HepG2 (cell line): ENCODE measurements at regions not wholly inside any gene's neighbourhood (a gene's known extent, or its start where the extent isn't known, plus 50 kb on each side); places are given as distances from the start of the nearest gene placed in this dataset.
A peak's percentile ranks its signal among the peaks of the same experiment; 100 is the strongest.

Source experiments
- ATAC-seq: fragments of 200-7000 bp; cut with Tn5 transposase; 3 replicates; pipeline ENCODE4 v1.9.1; 2020; ENCODE audit warnings: mild to moderate bottlenecking, moderate library complexity
- BruUV-seq: library from RNA; stranded (reverse); fragments of 400-500 nt; replicated peaks from 2 replicates; lab custom pipeline; 2021; lab: Mats Ljungman, UMichigan
- CTCF ChIA-PET: fragments of 300-600 bp; formaldehyde crosslinking; extraction: SDS; loops from one replicate; lab custom pipeline; 2021; ENCODE audit warnings: low total read pairs, inconsistent platforms, low intra/inter-chr PET ratio; lab: Yijun Ruan, JAX
- POLR2A ChIA-PET: fragments of 350-600 bp; sonication (Branson Sonifier 250); formaldehyde crosslinking; loops from one replicate; lab custom pipeline; 2020; ENCODE audit warnings: antibody characterized with exemption, inconsistent platforms; lab: Yijun Ruan, JAX
- DNase-seq: peaks from one replicate; pipeline ENCODE4 v3.0.0-alpha.2; 2015; ENCODE audit warnings: low spot score
- FAIRE-seq: peaks from 3 replicates; lab custom pipeline; 2011; peaks lifted over from hg19 to GRCh38; lab: Jason Lieb, UNC
- H2AFZ ChIP-seq: one replicate; pipeline ENCODE4 v1.6.1; 2011; ENCODE audit warnings: low read length, inconsistent platforms
- H3K27ac ChIP-seq: fragments of 300-600 bp; 3 replicates; pipeline ENCODE4 v1.8.0; 2011; ENCODE audit warnings: mixed run types, mild to moderate bottlenecking, mixed read lengths, low read length, inconsistent platforms; ENCODE audit not compliant: insufficient read depth; ENCODE audit errors: extremely low read length
- H3K27me3 ChIP-seq, 2 experiments: fragments of 200-600 bp in 1 of 2; 2 replicates in 1 of 2; 3 replicates in 1 of 2; pipeline versions ENCODE4 v1.6.0 to v1.8.0; 2011; ENCODE audit warnings: low read length in 2 of 2, mild to moderate bottlenecking in 2 of 2, moderate library complexity in 2 of 2, inconsistent platforms in 1 of 2; ENCODE audit not compliant: insufficient read depth in 2 of 2, control insufficient read depth in 1 of 2
- H3K36me3 ChIP-seq, 2 experiments: fragments of 200-600 bp in 1 of 2; replicated peaks in 1 of 2; 2 replicates in 1 of 2; 3 replicates in 1 of 2; pipeline versions ENCODE4 v1.5.1 to v1.8.0; 2011; ENCODE audit warnings: low read length in 2 of 2, inconsistent platforms in 1 of 2; ENCODE audit not compliant: insufficient read depth in 2 of 2, control insufficient read depth in 1 of 2
- H3K4me1 ChIP-seq: 2 replicates; pipeline ENCODE4 v1.5.1; 2012; ENCODE audit warnings: low read length, inconsistent platforms; ENCODE audit not compliant: insufficient read depth
- H3K4me2 ChIP-seq: 2 replicates; pipeline ENCODE4 v1.6.0; 2011; ENCODE audit warnings: low read depth, low read length, inconsistent platforms
- H3K4me3 ChIP-seq, 3 experiments: fragments of 200-600 bp in 1 of 3; sonication (generic), shearing (Covaris generic) in 1 of 3; replicated peaks in 1 of 3; 2 replicates each; pipeline ENCODE4 v1.5.1; 2011 to 2016; ENCODE audit warnings: low read length in 3 of 3, inconsistent platforms in 2 of 3, low read depth in 2 of 3, mild to moderate bottlenecking in 2 of 3, control low read depth in 1 of 3, mixed read lengths in 1 of 3; ENCODE audit not compliant: insufficient read depth in 1 of 3
- H3K79me2 ChIP-seq: one replicate; pipeline ENCODE4 v1.6.1; 2011; ENCODE audit warnings: low read length, inconsistent platforms; ENCODE audit not compliant: insufficient read depth
- H3K9ac ChIP-seq: 2 replicates; pipeline ENCODE4 v1.6.0; 2011; ENCODE audit warnings: mild to moderate bottlenecking, low read depth, low read length, inconsistent platforms; ENCODE audit not compliant: insufficient read depth
- H3K9me3 ChIP-seq: 2 replicates; pipeline ENCODE4 v1.5.1; 2012; ENCODE audit warnings: mild to moderate bottlenecking, low read length
- H4K20me1 ChIP-seq: 2 replicates; pipeline ENCODE4 v1.6.0; 2011; ENCODE audit warnings: inconsistent platforms, mild to moderate bottlenecking, low read length, moderate library complexity; ENCODE audit not compliant: insufficient read depth
- HNF4A ChIP-seq: sonication (generic); formaldehyde crosslinking; IDR thresholded peaks from 2 replicates; pipeline ENCODE4 v1.4.0; 2020; ENCODE audit warnings: missing genetic modification reagents
- MAFF ChIP-seq: IDR thresholded peaks from 2 replicates; pipeline ENCODE4 v1.6.1; 2011; ENCODE audit warnings: low read depth, low read length, improper control_type of control experiment
- MAFK ChIP-seq, 2 experiments: IDR thresholded peaks in 1 of 2; conservative IDR thresholded peaks in 1 of 2; 2 replicates each; pipeline ENCODE4 v1.6.1; 2011; ENCODE audit warnings: improper control_type of control experiment in 2 of 2, low read length in 2 of 2
- RAD21 ChIP-seq: fragments of 450-650 bp; formaldehyde crosslinking; IDR thresholded peaks from 2 replicates; pipeline ENCODE4 v1.5.0; 2020; ENCODE audit warnings: mild to moderate bottlenecking
- TAF15 ChIP-seq: fragments of 200-400 bp; formaldehyde crosslinking; IDR thresholded peaks from one replicate; pipeline ENCODE4 v1.6.1; 2018; ENCODE audit warnings: mild to moderate bottlenecking, low read depth, low read length; ENCODE audit not compliant: poor library complexity, severe bottlenecking
- WGBS: methylation state at CpG from one replicate; pipeline ENCODE4 v1.1.6; 2017; ENCODE audit warnings: low lambda C conversion rate; 5-methylcytosine and 5-hydroxymethylcytosine counted together
- in situ Hi-C: cut with HindIII; loops from 2 replicates; pipeline ENCODE4 v1.10.0; 2017; ENCODE audit warnings: low pct_unique_long_range_greater_than_20kb; ENCODE audit not compliant: extremely low pct_ligation_motif_present
- intact Hi-C: fragments of 100-400 bp; cut with micrococcal nuclease; formaldehyde crosslinking; loops from one replicate; pipeline ENCODE4 v1.10.0; 2022; ENCODE audit not compliant: unreplicated experiment

DNA sequence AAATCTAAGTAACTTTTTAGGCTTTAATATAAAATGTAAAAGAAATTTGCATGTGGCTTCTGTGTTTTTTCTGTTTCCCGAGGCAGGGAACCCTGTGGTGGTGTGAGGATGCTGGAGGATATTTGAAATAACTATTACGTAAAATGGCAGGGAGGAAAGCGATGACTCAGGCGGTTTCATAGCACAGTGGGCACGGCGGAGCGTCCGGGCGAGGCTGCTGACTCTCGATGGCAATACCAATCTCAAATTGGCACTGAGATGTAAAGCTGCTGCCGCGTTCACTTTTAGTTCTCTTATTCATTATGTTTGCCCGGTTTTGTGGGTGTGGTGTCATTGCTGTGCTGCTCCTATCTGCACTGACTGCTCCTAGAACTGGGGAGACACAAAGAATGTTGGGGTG, 254.3 kb downstream of the THBS2 start:
- intact Hi-C loops: no loop called here
- POLR2A ChIA-PET: no interaction called here

DNA sequence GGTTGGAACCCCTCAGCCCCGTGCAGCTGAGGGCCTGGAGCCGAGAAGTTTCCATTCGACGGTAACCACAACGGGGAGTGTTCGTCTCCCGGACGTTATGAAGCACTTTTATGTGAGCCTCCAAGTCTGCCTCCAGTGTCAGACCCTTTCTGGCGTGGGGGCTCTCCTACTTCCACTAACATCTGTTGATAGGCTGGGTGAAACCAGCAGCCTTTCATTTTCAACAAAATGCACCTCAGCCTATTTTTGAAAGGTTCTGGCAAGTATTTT, 257.4 kb downstream of the THBS2 start:
- H2AFZ ChIP-seq: no peak overlapping the region
- no peak overlapping the region for H3K27ac ChIP-seq
- H3K9ac ChIP-seq: no peak overlapping the region
- H3K36me3 ChIP-seq: no peaks in the 10 kb centered on the region
- no peaks in the 10 kb centered on the region for H3K4me1 ChIP-seq
- H3K27me3 ChIP-seq: peaks cover 0 to 40% of the 10 kb centered on the region in 2 experiments; a peak in 3 of 5 replicates
- FAIRE-seq: no peak
- no TSS peak for BruUV-seq
- CTCF ChIA-PET: no interaction called here
- no peak for TF ChIP-seq TAF15
- no peak for TF ChIP-seq HNF4A (CRISPR knock-in tag)
- TF ChIP-seq, all 625 proteins: peak for 0
- WGBS: 13% methylated on average over 1 of the region's 9 CpGs
- ATAC-seq (no peak), DNase-seq (no peak)
- no peaks in the 10 kb centered on the region for H4K20me1 ChIP-seq
- intact Hi-C loops: no loop called here
- no peaks in the 10 kb centered on the region for H3K9me3 ChIP-seq
- H3K4me3 ChIP-seq: no peak overlapping the region
- no peaks in the 10 kb centered on the region for H3K79me2 ChIP-seq
- in situ Hi-C loops: no loop called here
- POLR2A ChIA-PET: no interaction called here
- H3K4me2 ChIP-seq: no peak overlapping the region

More for the DNA sequence above, 254.3 kb downstream of the THBS2 start:
- DNase-seq (no peak), ATAC-seq (no peak)
- no peak overlapping the region for H3K27ac ChIP-seq
- no peak overlapping the region for H3K4me2 ChIP-seq
- no peak overlapping the region for H3K4me3 ChIP-seq
- no peaks in the 10 kb centered on the region for H3K4me1 ChIP-seq
- in situ Hi-C loops: no loop called here
- no peaks in the 10 kb centered on the region for H3K36me3 ChIP-seq
- no TSS peak for BruUV-seq
- no peaks in the 10 kb centered on the region for H3K79me2 ChIP-seq
- TF ChIP-seq RAD21 (CRISPR knock-in tag) (no peak), MAFK (conservative IDR thresholded peaks at IDR 0.05 in 1 of 2, IDR thresholded peaks at IDR 0.05 in 1 of 2; ENCODE audit: low read length in 2 of 2) (peak in 1 of 2 experiments; percentile 81; a peak in 3 of 4 replicates), MAFF (peak; percentile 47)
- TF ChIP-seq, all 625 proteins: peak for 2
- H3K27me3 ChIP-seq: peaks cover 0 to 48% of the 10 kb centered on the region in 2 experiments; a peak in 3 of 5 replicates
- CTCF ChIA-PET: no interaction called here
- H4K20me1 ChIP-seq: no peaks in the 10 kb centered on the region
- no peaks in the 10 kb centered on the region for H3K9me3 ChIP-seq
- no peak overlapping the region for H3K9ac ChIP-seq
- no peak for FAIRE-seq
- 57% methylated on average over 13 of the region's 13 CpGs for WGBS
- no peak overlapping the region for H2AFZ ChIP-seq
